Limb (tissue), 2 donors: ENCODE measurements at regions not wholly inside any gene's neighbourhood (a gene's known extent, or its start where the extent isn't known, plus 50 kb on each side); places are given as distances from the start of the nearest gene placed in this dataset.
"Not testable (repeated sequence)": the region's sequence is repeated elsewhere in the genome, so short reads cannot be mapped to it uniquely, and the experiment has no call there.

Experiments used
- DNase-seq, 2 donors: peaks; one replicate each; pipeline ENCODE4 v3.0.0-alpha.2; 2016; ENCODE audit errors: extremely low spot score in 2 of 2

DNA sequence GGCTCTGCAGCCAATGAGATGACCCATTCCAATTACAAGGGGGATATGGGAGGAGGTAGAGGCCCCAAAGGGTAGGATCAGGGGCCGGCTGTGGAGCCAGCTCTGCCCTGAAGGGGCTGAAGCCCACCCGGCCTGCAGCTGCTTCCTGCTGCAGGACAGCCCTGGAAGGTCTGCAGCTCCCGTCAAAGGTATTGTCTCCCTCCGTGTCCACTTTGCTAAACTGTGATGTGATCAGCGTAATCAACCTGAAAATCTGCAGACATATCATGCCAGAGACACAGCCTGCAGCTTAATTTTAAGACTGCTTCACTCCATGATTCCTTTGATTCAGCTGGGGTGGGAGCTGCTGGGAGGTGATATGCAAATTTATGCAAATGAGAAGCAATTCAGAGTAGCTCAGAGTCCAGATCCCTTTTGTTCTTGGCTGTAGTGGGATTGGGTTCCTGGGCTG lies 90.7 kb downstream of the GADD45G start:
- DNase-seq: no peak

DNA sequence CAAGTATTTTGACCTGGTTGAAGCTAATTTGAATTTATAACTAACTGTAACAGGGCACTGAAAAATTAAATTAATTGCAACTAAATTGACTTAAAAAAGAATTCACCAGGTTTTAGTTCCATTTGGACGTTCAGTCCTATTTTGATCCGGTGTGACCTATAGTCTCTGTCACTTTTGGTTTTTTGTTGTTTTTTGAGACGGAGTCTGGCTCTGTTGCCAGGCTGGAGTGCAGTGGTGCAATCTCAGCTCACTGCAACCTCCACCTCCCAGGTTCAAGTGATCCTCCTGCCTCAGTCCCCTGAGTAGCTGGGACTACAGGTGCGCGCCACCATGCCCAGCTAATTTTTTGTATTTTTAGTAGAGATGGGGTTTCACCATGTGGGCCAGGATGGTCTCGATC lies 91.2 kb downstream of the GADD45G start:
- DNase-seq: not testable (repeated sequence)

DNA sequence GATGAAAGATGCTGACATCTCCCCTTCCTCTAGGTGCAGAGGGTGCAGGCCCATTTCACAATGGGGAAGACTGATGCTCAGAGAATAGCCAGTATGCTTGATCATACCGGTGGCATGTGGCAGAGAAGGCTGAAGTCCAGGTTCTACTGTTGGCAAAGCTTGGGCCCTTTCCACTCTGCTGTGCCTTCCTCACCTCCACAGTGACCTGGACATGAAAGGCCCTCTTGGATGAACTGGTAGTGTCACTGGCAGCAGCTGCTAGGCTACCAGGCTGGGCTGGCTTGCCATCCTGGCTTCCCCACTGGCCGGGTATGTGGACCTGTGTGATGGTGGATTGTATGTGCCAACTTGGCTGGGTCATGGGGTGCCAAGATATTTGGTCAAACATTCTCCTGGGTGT lies 92.0 kb downstream of the GADD45G start:
- no peak for DNase-seq

- no peak for DNase-seq
These were observed 92.7 kb downstream of the GADD45G start for GRCh38 chr9:89697553-89697952.

DNA sequence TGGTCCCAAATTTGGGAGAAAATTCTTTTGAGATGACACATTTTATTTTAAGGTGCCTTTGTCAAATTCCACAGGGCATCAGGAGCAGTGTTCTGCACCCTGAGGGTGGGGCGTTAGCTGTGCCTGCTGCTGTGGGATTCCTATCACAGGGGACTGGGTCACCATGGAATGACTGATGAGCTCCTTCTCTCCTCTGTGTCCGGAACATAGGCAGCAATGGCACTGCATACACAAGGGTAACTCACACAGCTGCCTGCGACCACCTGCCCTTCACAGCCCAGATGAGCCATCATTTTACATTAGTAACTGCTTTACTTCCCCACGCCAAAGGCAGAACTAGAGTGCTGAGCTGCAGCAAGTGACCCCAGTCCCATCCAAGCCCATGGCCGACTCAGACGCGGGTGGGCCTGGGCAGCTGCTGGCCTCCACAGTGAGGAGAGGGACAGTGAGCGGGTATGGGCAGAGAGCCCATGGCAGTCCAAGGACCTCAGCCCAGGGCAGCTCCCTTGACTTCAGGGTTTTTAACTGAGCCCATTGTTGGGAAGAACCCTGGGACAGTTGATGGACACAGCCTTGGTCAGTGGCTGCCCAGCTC lies 93.7 kb downstream of the GADD45G start:
- no peak for DNase-seq

GRCh38 chr9:89699646-89700045 lies 94.8 kb downstream of the GADD45G start:
- no peak for DNase-seq

DNA sequence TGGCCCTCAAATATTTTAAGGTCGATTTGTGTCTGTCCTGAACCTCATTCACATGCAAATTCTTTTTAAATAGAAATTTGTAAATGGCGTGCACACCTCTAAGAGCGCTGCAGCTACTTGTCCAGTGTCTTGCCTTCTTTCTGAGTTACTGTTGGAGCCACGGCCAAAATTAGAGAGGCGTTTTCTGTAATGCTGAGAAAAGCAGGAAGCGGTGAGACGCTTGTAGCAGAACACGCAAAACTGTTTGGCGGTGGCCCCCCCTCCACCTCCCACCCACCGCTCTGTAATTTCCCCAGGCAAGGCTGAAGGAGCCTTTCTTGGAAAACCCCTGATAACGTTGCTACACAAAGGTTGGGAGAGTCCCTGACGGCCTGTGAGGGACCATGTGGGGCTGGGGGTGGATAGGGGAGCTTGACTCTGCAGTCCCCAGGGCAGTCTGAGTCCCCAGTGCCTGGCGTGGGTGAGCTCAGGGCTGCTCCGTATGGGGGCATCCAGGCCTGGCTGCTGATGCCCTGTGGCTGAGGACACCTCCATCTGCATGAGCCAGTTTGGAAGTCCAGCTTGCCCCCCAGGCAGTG lies 96.5 kb downstream of the GADD45G start:
- DNase-seq: no peak

GRCh38 chr9:89702401-89702800 lies 97.6 kb downstream of the GADD45G start:
- DNase-seq: peak in 1 of 2 donors; percentile 25

DNA sequence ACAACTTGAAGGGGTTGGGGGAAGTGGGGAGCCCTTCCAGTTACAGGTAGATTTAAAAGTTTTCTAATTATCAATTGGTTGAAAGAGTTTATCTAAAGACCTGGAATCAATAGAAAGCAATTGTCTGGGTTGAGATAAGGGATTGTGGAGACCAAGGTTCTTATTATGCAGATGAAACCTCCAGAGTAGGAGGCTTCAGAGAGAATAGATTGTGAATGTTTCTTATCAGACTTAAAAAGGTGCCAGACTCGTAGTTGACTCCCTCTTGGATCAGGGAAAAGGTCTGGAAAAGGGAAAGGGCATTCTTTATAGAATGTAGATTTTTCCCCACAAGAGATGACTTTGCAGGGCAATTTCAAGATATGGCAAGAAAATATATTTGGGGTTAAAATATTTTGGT lies 100.8 kb downstream of the GADD45G start:
- no peak for DNase-seq

DNA sequence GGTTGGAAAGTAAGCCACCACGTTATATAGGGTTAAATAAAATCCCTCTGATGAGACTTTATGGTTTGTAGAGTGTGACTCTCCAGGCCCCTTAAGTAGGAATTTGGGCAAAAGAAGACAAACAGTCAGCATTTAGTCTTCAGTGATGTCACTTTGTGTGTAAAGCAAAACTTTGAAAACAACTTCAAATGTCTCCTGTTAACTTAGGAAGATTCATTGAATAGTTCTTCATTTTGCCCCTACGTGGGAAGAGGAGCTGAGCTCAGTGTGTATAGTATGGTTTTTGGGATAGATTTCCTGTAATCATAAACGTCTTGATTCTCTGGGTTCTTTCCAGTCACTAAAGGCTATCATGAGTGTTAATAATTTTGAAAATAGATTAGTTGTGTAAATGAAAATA lies 101.3 kb downstream of the GADD45G start:
- no peak for DNase-seq

GRCh38 chr9:89706731-89707191 lies 101.9 kb downstream of the GADD45G start:
- no peak for DNase-seq

GRCh38 chr9:89710697-89711096 lies 105.9 kb downstream of the GADD45G start:
- DNase-seq: peak in 1 of 2 donors; percentile 32

DNA sequence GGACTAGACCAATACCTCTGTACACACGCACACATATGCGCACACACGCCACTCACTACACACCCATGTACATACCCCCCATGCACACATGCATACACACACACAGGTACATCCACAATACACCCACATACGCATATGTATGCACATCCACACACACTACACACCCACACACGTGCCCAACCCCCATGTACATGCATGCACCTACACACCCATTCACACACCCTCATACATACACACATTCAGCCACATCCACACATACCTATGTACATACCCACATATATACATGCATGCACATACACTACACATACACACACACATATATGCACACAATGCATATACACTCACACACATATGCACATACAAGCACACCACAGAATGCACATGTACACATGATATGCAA lies 107.1 kb downstream of the GADD45G start:
- DNase-seq: no peak

- DNase-seq: no peak
These were observed 107.5 kb downstream of the GADD45G start for GRCh38 chr9:89712283-89712682.

DNA sequence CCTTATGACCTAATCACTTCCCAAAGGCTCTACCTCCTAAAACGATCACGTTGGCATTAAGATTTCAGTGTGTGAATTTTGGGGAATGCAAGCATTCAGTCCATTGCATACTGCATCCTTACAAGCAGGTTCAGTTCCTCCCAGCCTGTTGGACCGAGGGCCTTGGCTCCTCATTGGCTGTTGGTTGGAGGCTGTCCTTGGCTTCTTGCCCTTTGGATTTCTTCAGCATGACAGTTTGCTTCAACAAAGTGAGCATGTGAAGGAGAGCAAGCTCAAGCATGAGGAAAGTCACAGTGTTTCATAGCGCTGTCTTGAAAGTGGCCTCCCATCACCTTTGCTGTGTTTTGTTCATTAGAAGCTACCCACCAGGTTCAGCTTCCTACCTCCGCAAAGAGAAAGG lies 109.5 kb downstream of the GADD45G start:
- DNase-seq: no peak

- DNase-seq: no peak
These were observed 110.6 kb downstream of the GADD45G start for GRCh38 chr9:89715318-89715858.

GRCh38 chr9:89715881-89716280 lies 111.1 kb downstream of the GADD45G start:
- DNase-seq: no peak

- no peak for DNase-seq
These were observed 111.7 kb downstream of the GADD45G start for GRCh38 chr9:89716559-89716958.

GRCh38 chr9:89718176-89718575 lies 113.4 kb downstream of the GADD45G start:
- DNase-seq: no peak

- DNase-seq: no peak
These were observed 113.8 kb downstream of the GADD45G start for GRCh38 chr9:89718651-89719050.

DNA sequence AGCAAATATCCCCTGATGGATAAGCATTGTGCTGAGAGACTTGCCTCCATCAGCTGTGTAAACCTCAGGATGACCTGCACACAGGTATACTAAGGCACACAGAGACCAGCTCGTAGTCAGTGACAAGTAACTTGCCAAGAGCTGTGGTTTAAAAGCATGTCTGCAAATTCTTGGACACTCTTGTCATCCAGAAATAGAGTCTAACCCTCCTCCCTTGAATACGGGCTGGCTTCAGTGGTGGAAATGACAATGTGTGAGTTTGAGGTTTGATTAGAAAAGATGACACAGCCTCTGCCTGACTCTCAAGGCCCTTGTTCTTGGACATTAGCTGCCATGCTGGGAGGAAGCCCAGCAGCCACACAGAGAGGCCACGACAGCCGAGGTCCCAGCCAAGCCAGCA lies 114.4 kb downstream of the GADD45G start:
- no peak for DNase-seq

DNA sequence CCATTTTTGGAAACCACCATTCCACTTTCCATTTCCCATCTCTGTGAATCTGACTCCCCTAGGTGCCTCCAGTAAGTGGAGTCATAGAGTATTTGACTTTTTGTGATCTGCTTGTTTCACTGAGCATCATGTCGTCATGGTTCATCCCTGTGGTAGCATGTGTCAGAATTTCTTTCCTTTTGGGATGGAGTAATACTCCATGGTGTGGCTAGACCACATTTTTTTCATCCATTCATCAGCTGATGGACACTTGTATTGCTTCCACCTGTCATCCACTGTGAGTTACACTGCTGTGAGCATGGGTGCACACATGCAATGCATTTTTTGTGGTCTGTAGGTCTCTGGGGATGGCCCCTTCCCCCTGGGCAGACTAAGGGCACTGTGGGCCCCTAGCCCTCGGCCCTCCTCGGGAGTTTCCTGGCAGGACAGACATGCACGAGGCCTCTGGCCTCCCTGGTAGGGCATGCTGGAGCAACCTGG lies 115.9 kb downstream of the GADD45G start:
- DNase-seq: no peak

DNA sequence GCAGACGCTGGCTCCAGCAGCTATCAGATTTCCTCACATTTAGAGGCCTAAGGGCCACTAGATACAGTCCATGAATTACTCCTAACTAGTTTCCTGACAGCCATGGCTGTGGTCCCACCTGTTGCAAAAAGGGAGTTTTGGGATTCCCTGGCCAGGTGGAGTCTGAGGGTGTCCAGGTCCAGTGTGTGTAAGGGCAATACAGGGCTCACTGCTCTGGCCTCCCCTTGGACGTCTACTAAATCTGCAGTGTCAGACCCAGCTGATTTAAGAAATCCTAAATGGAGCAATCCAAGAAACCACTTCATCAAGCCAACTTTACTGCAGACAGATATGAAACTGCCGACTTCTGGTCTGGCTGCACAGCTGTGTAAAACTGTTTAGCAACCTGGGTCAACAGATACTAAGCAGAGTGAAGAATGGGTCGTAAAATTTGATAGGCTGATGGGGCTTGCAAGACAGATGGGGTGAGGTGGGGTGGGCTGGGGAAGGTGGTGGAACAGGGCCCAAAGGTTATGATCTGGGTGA lies 116.4 kb downstream of the GADD45G start:
- no peak for DNase-seq
